ENCODE measurements at regions not wholly inside any gene's neighbourhood (a gene's known extent, or its start where the extent isn't known, plus 50 kb on each side); places are given as distances from the start of the nearest gene placed in this dataset.
A peak's percentile ranks its signal among the peaks of the same experiment; 100 is the strongest.

- no peaks in the 10 kb centered on the region for H3K27me3 Mint-ChIP-seq (ENCODE audit: low read depth, poor library complexity)
- DNase-seq: no peak
- no peaks in the 10 kb centered on the region for H3K36me3 Mint-ChIP-seq (ENCODE audit: low read depth)
- peaks cover 21% of the 10 kb centered on the region for H3K4me1 Mint-ChIP-seq
- H3K9me3 Mint-ChIP-seq: peaks cover 3% of the 10 kb centered on the region
- H3K27ac Mint-ChIP-seq: no peak overlapping the region
- no peak for TF ChIP-seq CTCF (IDR thresholded peaks at IDR 0.05)
- H3K4me3 Mint-ChIP-seq: no peak overlapping the region
These were observed 68.6 kb upstream of the FAM9A start for GRCh38 chrX:8869812-8870211.

- Mint-ChIP-seq H3K27me3 (ENCODE audit: low read depth, poor library complexity) (no peaks in the 10 kb centered on the region), H3K4me1 (peaks cover 27% of the 10 kb centered on the region), H3K36me3 (ENCODE audit: low read depth) (no peaks in the 10 kb centered on the region), H3K27ac (no peak overlapping the region), H3K9me3 (no peaks in the 10 kb centered on the region), H3K4me3 (no peak overlapping the region)
- DNase-seq: no peak
- TF ChIP-seq CTCF (IDR thresholded peaks at IDR 0.05): no peak
These were observed 67.7 kb upstream of the FAM9A start for GRCh38 chrX:8868906-8869305.

GRCh38 chrX:8868070-8868773, 67.0 kb upstream of the FAM9A start:
- H3K4me3 Mint-ChIP-seq: no peak overlapping the region
- no peak for TF ChIP-seq CTCF (IDR thresholded peaks at IDR 0.05)
- H3K4me1 Mint-ChIP-seq: peaks cover 33% of the 10 kb centered on the region
- H3K27ac Mint-ChIP-seq: peak overlapping the region; percentile 23
- no peaks in the 10 kb centered on the region for H3K36me3 Mint-ChIP-seq (ENCODE audit: low read depth)
- H3K27me3 Mint-ChIP-seq (ENCODE audit: low read depth, poor library complexity): no peaks in the 10 kb centered on the region
- no peaks in the 10 kb centered on the region for H3K9me3 Mint-ChIP-seq
- peak; percentile 2 for DNase-seq

GRCh38 chrX:8867406-8867805, 66.2 kb upstream of the FAM9A start:
- Mint-ChIP-seq H3K4me1 (peaks cover 33% of the 10 kb centered on the region), H3K27me3 (ENCODE audit: low read depth, poor library complexity) (no peaks in the 10 kb centered on the region), H3K36me3 (ENCODE audit: low read depth) (no peaks in the 10 kb centered on the region), H3K27ac (no peak overlapping the region), H3K9me3 (no peaks in the 10 kb centered on the region), H3K4me3 (no peak overlapping the region)
- DNase-seq: no peak
- no peak for TF ChIP-seq CTCF (IDR thresholded peaks at IDR 0.05)

- DNase-seq: peak; percentile 3
- peaks cover 8% of the 10 kb centered on the region for H3K9me3 Mint-ChIP-seq
- no peak overlapping the region for H3K4me3 Mint-ChIP-seq
- no peaks in the 10 kb centered on the region for H3K27me3 Mint-ChIP-seq (ENCODE audit: low read depth, poor library complexity)
- H3K27ac Mint-ChIP-seq: no peak overlapping the region
- H3K4me1 Mint-ChIP-seq: peaks cover 28% of the 10 kb centered on the region
- no peak for TF ChIP-seq CTCF (IDR thresholded peaks at IDR 0.05)
- H3K36me3 Mint-ChIP-seq (ENCODE audit: low read depth): no peaks in the 10 kb centered on the region
These were observed 63.0 kb upstream of the FAM9A start for GRCh38 chrX:8864161-8864560.

GRCh38 chrX:8861908-8862307, 60.7 kb upstream of the FAM9A start:
- H3K9me3 Mint-ChIP-seq: peaks cover 8% of the 10 kb centered on the region
- no peak for DNase-seq
- H3K36me3 Mint-ChIP-seq (ENCODE audit: low read depth): no peaks in the 10 kb centered on the region
- H3K27ac Mint-ChIP-seq: no peak overlapping the region
- TF ChIP-seq CTCF (IDR thresholded peaks at IDR 0.05): no peak
- peaks cover 11% of the 10 kb centered on the region for H3K4me1 Mint-ChIP-seq
- H3K4me3 Mint-ChIP-seq: no peak overlapping the region
- H3K27me3 Mint-ChIP-seq (ENCODE audit: low read depth, poor library complexity): no peaks in the 10 kb centered on the region

All from nephron progenitor cell (in vitro differentiated cells).